HepG2 (cell line): ENCODE measurements at regions not wholly inside any gene's neighbourhood (a gene's known extent, or its start where the extent isn't known, plus 50 kb on each side); places are given as distances from the start of the nearest gene placed in this dataset.

Experiments used
- ATAC-seq: fragments of 200-7000 bp; cut with Tn5 transposase; 3 replicates; pipeline ENCODE4 v1.9.1; 2020; ENCODE audit warnings: mild to moderate bottlenecking, moderate library complexity
- BruUV-seq: library from RNA; stranded (reverse); fragments of 400-500 nt; replicated peaks from 2 replicates; lab custom pipeline; 2021; lab: Mats Ljungman, UMichigan
- CTCF ChIA-PET: fragments of 300-600 bp; formaldehyde crosslinking; extraction: SDS; loops from one replicate; lab custom pipeline; 2021; ENCODE audit warnings: low total read pairs, inconsistent platforms, low intra/inter-chr PET ratio; lab: Yijun Ruan, JAX
- POLR2A ChIA-PET: fragments of 350-600 bp; sonication (Branson Sonifier 250); formaldehyde crosslinking; loops from one replicate; lab custom pipeline; 2020; ENCODE audit warnings: antibody characterized with exemption, inconsistent platforms; lab: Yijun Ruan, JAX
- DNase-seq: peaks from one replicate; pipeline ENCODE4 v3.0.0-alpha.2; 2015; ENCODE audit warnings: low spot score
- FAIRE-seq: peaks from 3 replicates; lab custom pipeline; 2011; peaks lifted over from hg19 to GRCh38; lab: Jason Lieb, UNC
- H2AFZ ChIP-seq: one replicate; pipeline ENCODE4 v1.6.1; 2011; ENCODE audit warnings: low read length, inconsistent platforms
- H3K27ac ChIP-seq: fragments of 300-600 bp; 3 replicates; pipeline ENCODE4 v1.8.0; 2011; ENCODE audit warnings: mixed run types, mild to moderate bottlenecking, mixed read lengths, low read length, inconsistent platforms; ENCODE audit not compliant: insufficient read depth; ENCODE audit errors: extremely low read length
- H3K27me3 ChIP-seq, 2 experiments: fragments of 200-600 bp in 1 of 2; 2 replicates in 1 of 2; 3 replicates in 1 of 2; pipeline versions ENCODE4 v1.6.0 to v1.8.0; 2011; ENCODE audit warnings: low read length in 2 of 2, mild to moderate bottlenecking in 2 of 2, moderate library complexity in 2 of 2, inconsistent platforms in 1 of 2; ENCODE audit not compliant: insufficient read depth in 2 of 2, control insufficient read depth in 1 of 2
- H3K36me3 ChIP-seq, 2 experiments: fragments of 200-600 bp in 1 of 2; replicated peaks in 1 of 2; 2 replicates in 1 of 2; 3 replicates in 1 of 2; pipeline versions ENCODE4 v1.5.1 to v1.8.0; 2011; ENCODE audit warnings: low read length in 2 of 2, inconsistent platforms in 1 of 2; ENCODE audit not compliant: insufficient read depth in 2 of 2, control insufficient read depth in 1 of 2
- H3K4me1 ChIP-seq: 2 replicates; pipeline ENCODE4 v1.5.1; 2012; ENCODE audit warnings: low read length, inconsistent platforms; ENCODE audit not compliant: insufficient read depth
- H3K4me2 ChIP-seq: 2 replicates; pipeline ENCODE4 v1.6.0; 2011; ENCODE audit warnings: low read depth, low read length, inconsistent platforms
- H3K4me3 ChIP-seq, 3 experiments: fragments of 200-600 bp in 1 of 3; sonication (generic), shearing (Covaris generic) in 1 of 3; replicated peaks in 1 of 3; 2 replicates each; pipeline ENCODE4 v1.5.1; 2011 to 2016; ENCODE audit warnings: low read length in 3 of 3, inconsistent platforms in 2 of 3, low read depth in 2 of 3, mild to moderate bottlenecking in 2 of 3, control low read depth in 1 of 3, mixed read lengths in 1 of 3; ENCODE audit not compliant: insufficient read depth in 1 of 3
- H3K79me2 ChIP-seq: one replicate; pipeline ENCODE4 v1.6.1; 2011; ENCODE audit warnings: low read length, inconsistent platforms; ENCODE audit not compliant: insufficient read depth
- H3K9ac ChIP-seq: 2 replicates; pipeline ENCODE4 v1.6.0; 2011; ENCODE audit warnings: mild to moderate bottlenecking, low read depth, low read length, inconsistent platforms; ENCODE audit not compliant: insufficient read depth
- H3K9me3 ChIP-seq: 2 replicates; pipeline ENCODE4 v1.5.1; 2012; ENCODE audit warnings: mild to moderate bottlenecking, low read length
- H4K20me1 ChIP-seq: 2 replicates; pipeline ENCODE4 v1.6.0; 2011; ENCODE audit warnings: inconsistent platforms, mild to moderate bottlenecking, low read length, moderate library complexity; ENCODE audit not compliant: insufficient read depth
- BHLHE40 ChIP-seq: IDR thresholded peaks from 2 replicates; pipeline ENCODE4 v1.6.1; 2011; ENCODE audit warnings: low read length, improper control_type of control experiment
- NFKB2 ChIP-seq: sonication (generic); formaldehyde crosslinking; IDR thresholded peaks from 2 replicates; pipeline ENCODE4 v1.4.0; 2020; ENCODE audit warnings: missing genetic modification reagents, borderline replicate concordance
- NKX3-1 ChIP-seq: sonication (generic); formaldehyde crosslinking; IDR thresholded peaks from 2 replicates; pipeline ENCODE4 v1.5.0; 2020; ENCODE audit warnings: missing genetic modification reagents
- SETDB1 ChIP-seq: sonication (generic); formaldehyde crosslinking; IDR thresholded peaks from 2 replicates; pipeline ENCODE4 v1.5.1; 2020; ENCODE audit warnings: missing genetic modification reagents, mild to moderate bottlenecking, borderline replicate concordance
- ZNF883 ChIP-seq: sonication (generic); formaldehyde crosslinking; IDR thresholded peaks from 2 replicates; pipeline ENCODE4 v1.5.1; 2020; ENCODE audit warnings: mild to moderate bottlenecking, missing genetic modification reagents; ENCODE audit errors: not compliant biosample characterization
- WGBS: methylation state at CpG from one replicate; pipeline ENCODE4 v1.1.6; 2017; ENCODE audit warnings: low lambda C conversion rate; 5-methylcytosine and 5-hydroxymethylcytosine counted together
- in situ Hi-C: cut with HindIII; loops from 2 replicates; pipeline ENCODE4 v1.10.0; 2017; ENCODE audit warnings: low pct_unique_long_range_greater_than_20kb; ENCODE audit not compliant: extremely low pct_ligation_motif_present
- intact Hi-C: fragments of 100-400 bp; cut with micrococcal nuclease; formaldehyde crosslinking; loops from one replicate; pipeline ENCODE4 v1.10.0; 2022; ENCODE audit not compliant: unreplicated experiment

- H3K4me2 ChIP-seq: no peak overlapping the region
- no peaks in the 10 kb centered on the region for H3K79me2 ChIP-seq
- ChIA-PET CTCF (no interaction called here), POLR2A (no interaction called here)
- H3K27ac ChIP-seq: no peak overlapping the region
- intact Hi-C loops: no loop called here
- no peak for TF ChIP-seq NFKB2 (CRISPR knock-in tag)
- TF ChIP-seq ZNF883: no peak
- no peak for TF ChIP-seq SETDB1 (CRISPR knock-in tag)
- TF ChIP-seq NKX3-1 (CRISPR knock-in tag): no peak
- FAIRE-seq (no peak), ATAC-seq (no peak), DNase-seq (no peak)
- peaks cover 6% of the 10 kb centered on the region for H3K9me3 ChIP-seq
- in situ Hi-C loops: no loop called here
- no peaks in the 10 kb centered on the region for H4K20me1 ChIP-seq
- H3K4me1 ChIP-seq: no peaks in the 10 kb centered on the region
- H2AFZ ChIP-seq: no peak overlapping the region
- no TSS peak for BruUV-seq
- H3K4me3 ChIP-seq: no peak overlapping the region
- H3K27me3 ChIP-seq: no peaks in the 10 kb centered on the region
- no peaks in the 10 kb centered on the region for H3K36me3 ChIP-seq
- 0% methylated on average over 2 of the region's 2 CpGs for WGBS
- no peak overlapping the region for H3K9ac ChIP-seq
Observed at GRCh38 chr12:16691624-16692023, 85.7 kb upstream of the LMO3 start.

- CTCF ChIA-PET: no interaction called here
Observed at GRCh38 chr12:16688200-16688599, 82.2 kb upstream of the LMO3 start.

More at GRCh38 chr12:16688200-16688599, 82.2 kb upstream of the LMO3 start:
- Histone ChIP-seq H3K4me3 (no peak overlapping the region), H3K27me3 (no peaks in the 10 kb centered on the region), H4K20me1 (no peaks in the 10 kb centered on the region), H3K4me1 (no peaks in the 10 kb centered on the region), H3K9ac (no peak overlapping the region), H3K9me3 (no peaks in the 10 kb centered on the region), H3K79me2 (no peaks in the 10 kb centered on the region), H2AFZ (no peak overlapping the region), H3K4me2 (no peak overlapping the region), H3K36me3 (no peaks in the 10 kb centered on the region), H3K27ac (no peak overlapping the region)
- TF ChIP-seq BHLHE40 (no peak), ZNF883 (no peak)
- no peak for DNase-seq
- no peak for ATAC-seq
- no peak for FAIRE-seq
- in situ Hi-C loops: no loop called here
- POLR2A ChIA-PET: no interaction called here
- 0% methylated on average over 1 of the region's 1 CpG for WGBS
- BruUV-seq: no TSS peak
- intact Hi-C loops: no loop called here
